ENCODE measurements at regions not wholly inside any gene's neighbourhood (a gene's known extent, or its start where the extent isn't known, plus 50 kb on each side); places are given as distances from the start of the nearest gene placed in this dataset.

DNA sequence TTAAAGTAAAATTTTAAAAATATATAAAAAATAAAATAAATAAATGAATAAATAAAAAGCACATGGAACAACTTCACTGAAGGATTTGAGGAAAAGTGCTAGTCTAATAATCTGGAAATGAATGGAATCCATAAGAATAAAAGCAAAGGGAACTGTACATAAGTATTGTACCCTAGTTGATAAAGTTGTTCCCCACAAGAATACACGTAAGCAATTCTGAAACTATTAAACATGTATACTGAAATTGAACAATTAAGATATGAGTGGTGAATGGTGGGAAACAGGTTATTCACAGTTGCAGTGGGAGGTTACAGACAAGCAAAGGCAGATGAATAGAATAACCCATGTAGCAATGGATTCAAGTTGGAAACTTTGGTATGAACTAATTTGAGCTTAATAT lies 853.2 kb upstream of the SOX9 start:
- TF ChIP-seq, protein P1, sequence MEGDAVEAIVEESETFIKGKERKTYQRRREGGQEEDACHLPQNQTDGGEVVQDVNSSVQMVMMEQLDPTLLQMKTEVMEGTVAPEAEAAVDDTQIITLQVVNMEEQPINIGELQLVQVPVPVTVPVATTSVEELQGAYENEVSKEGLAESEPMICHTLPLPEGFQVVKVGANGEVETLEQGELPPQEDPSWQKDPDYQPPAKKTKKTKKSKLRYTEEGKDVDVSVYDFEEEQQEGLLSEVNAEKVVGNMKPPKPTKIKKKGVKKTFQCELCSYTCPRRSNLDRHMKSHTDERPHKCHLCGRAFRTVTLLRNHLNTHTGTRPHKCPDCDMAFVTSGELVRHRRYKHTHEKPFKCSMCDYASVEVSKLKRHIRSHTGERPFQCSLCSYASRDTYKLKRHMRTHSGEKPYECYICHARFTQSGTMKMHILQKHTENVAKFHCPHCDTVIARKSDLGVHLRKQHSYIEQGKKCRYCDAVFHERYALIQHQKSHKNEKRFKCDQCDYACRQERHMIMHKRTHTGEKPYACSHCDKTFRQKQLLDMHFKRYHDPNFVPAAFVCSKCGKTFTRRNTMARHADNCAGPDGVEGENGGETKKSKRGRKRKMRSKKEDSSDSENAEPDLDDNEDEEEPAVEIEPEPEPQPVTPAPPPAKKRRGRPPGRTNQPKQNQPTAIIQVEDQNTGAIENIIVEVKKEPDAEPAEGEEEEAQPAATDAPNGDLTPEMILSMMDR (IDR thresholded peaks at IDR 0.05), result no peak
- no peak for TF ChIP-seq POLR2A (IDR thresholded peaks at IDR 0.05)

Measured in uterus (tissue), 2 donors.